Fibroblast of lung (primary cell): ENCODE measurements at regions not wholly inside any gene's neighbourhood (a gene's known extent, or its start where the extent isn't known, plus 50 kb on each side); places are given as distances from the start of the nearest gene placed in this dataset.
A peak's percentile ranks its signal among the peaks of the same experiment; 100 is the strongest.

Source experiments
- DNase-seq, 2 donors: peaks; one replicate each; pipeline versions ENCODE4 v3.0.0 to v3.0.0-alpha.2; 2010; ENCODE audit warnings: low read depth in 2 of 2
- H2AFZ ChIP-seq: 2 replicates; pipeline ENCODE4 v1.5.1; 2012; ENCODE audit warnings: low read length, control low read depth, inconsistent platforms
- H3K27ac ChIP-seq: 2 replicates; pipeline ENCODE4 v1.5.1; 2011; ENCODE audit warnings: low read length, control low read depth; ENCODE audit not compliant: insufficient read depth
- H3K27me3 ChIP-seq: 2 replicates; pipeline ENCODE4 v1.5.1; 2011; ENCODE audit warnings: mild to moderate bottlenecking, low read length; ENCODE audit not compliant: control insufficient read depth, insufficient read depth
- H3K36me3 ChIP-seq: 2 replicates; pipeline ENCODE4 v1.5.1; 2011; ENCODE audit warnings: low read length; ENCODE audit not compliant: control insufficient read depth, insufficient read depth
- H3K4me1 ChIP-seq: 2 replicates; pipeline ENCODE4 v1.5.1; 2011; ENCODE audit warnings: low read length; ENCODE audit not compliant: control insufficient read depth, insufficient read depth; ENCODE audit errors: extremely low read depth
- H3K4me2 ChIP-seq: 2 replicates; pipeline ENCODE4 v1.5.1; 2011; ENCODE audit warnings: low read length, control low read depth; ENCODE audit not compliant: insufficient read depth; ENCODE audit errors: extremely low read depth
- H3K4me3 ChIP-seq, 4 experiments: fragments of 200-600 bp in 1 of 4; sonication (generic) in 1 of 4; replicated peaks in 1 of 4; 2 replicates each; pipeline ENCODE4 v1.5.1; 2011 to 2016; ENCODE audit warnings: low read length in 4 of 4, low read depth in 3 of 4, mild to moderate bottlenecking in 3 of 4, control low read depth in 2 of 4, inconsistent platforms in 1 of 4, mixed read lengths in 1 of 4; ENCODE audit not compliant: insufficient read depth in 1 of 4; ENCODE audit errors: control extremely low read depth in 1 of 4
- H3K79me2 ChIP-seq: 2 replicates; pipeline ENCODE4 v1.5.1; 2012; ENCODE audit warnings: mild to moderate bottlenecking, low read length, inconsistent platforms; ENCODE audit not compliant: control insufficient read depth, insufficient read depth
- H3K9ac ChIP-seq: 2 replicates; pipeline ENCODE4 v1.5.1; 2011; ENCODE audit warnings: mild to moderate bottlenecking, low read length, control low read depth; ENCODE audit not compliant: insufficient read depth
- H3K9me3 ChIP-seq: 2 replicates; pipeline ENCODE4 v1.5.1; 2012; ENCODE audit warnings: low read depth, low read length; ENCODE audit not compliant: control insufficient read depth, insufficient read depth
- H4K20me1 ChIP-seq: 2 replicates; pipeline ENCODE4 v1.5.1; 2011; ENCODE audit warnings: low read length; ENCODE audit not compliant: control insufficient read depth, insufficient read depth; ENCODE audit errors: extremely low read depth
- EZH2 ChIP-seq: IDR thresholded peaks from 2 replicates; pipeline ENCODE4 v1.5.1; 2012; ENCODE audit warnings: low read length, control low read depth, mild to moderate bottlenecking; ENCODE audit errors: missing control alignments
- TF ChIP-seq, protein P1 (sequence below), 2 donors: IDR thresholded peaks in 1 of 2; conservative IDR thresholded peaks in 1 of 2; 1 replicate in 1 of 2; 2 replicates in 1 of 2; pipeline ENCODE4 v1.5.1; 2011 to 2012; ENCODE audit warnings: low read length in 2 of 2, control low read depth in 1 of 2, inconsistent platforms in 1 of 2, low read depth in 1 of 2, mild to moderate bottlenecking in 1 of 2

DNA sequence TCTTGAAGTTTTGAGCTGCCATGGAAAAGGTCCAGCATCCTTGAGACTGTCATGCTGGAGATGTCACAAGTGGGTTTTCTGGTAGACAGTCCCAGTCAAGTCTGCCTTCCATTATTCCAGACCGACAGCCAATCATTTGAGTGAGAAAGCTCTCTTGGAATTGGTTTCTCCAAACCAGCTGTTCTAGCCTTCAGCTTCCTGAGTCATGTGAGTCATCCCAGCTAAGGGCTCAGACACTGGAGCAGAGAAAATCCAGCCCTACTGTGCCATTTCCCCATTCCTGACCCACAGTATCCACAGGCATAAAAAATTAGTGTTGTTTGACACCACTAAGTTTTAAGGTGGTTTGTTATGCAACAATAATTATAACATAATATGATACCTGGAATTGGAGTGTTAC is 219.0 kb downstream of the ADRA2A start:
- DNase-seq, result no peak
- no peak for TF ChIP-seq EZH2
- TF ChIP-seq, protein P1, sequence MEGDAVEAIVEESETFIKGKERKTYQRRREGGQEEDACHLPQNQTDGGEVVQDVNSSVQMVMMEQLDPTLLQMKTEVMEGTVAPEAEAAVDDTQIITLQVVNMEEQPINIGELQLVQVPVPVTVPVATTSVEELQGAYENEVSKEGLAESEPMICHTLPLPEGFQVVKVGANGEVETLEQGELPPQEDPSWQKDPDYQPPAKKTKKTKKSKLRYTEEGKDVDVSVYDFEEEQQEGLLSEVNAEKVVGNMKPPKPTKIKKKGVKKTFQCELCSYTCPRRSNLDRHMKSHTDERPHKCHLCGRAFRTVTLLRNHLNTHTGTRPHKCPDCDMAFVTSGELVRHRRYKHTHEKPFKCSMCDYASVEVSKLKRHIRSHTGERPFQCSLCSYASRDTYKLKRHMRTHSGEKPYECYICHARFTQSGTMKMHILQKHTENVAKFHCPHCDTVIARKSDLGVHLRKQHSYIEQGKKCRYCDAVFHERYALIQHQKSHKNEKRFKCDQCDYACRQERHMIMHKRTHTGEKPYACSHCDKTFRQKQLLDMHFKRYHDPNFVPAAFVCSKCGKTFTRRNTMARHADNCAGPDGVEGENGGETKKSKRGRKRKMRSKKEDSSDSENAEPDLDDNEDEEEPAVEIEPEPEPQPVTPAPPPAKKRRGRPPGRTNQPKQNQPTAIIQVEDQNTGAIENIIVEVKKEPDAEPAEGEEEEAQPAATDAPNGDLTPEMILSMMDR (conservative IDR thresholded peaks at IDR 0.05 in 1 of 2, IDR thresholded peaks at IDR 0.05 in 1 of 2; ENCODE audit: low read depth in 1 of 2, low read length in 2 of 2), result no peak
- H2AFZ ChIP-seq, result no peak overlapping the region
- H3K4me1 ChIP-seq, result peaks cover 2% of the 10 kb centered on the region
- H3K4me2 ChIP-seq, result no peak overlapping the region
- no peaks in the 10 kb centered on the region for H3K27me3 ChIP-seq
- H3K9me3 ChIP-seq, result no peaks in the 10 kb centered on the region
- no peaks in the 10 kb centered on the region for H3K79me2 ChIP-seq
- H3K27ac ChIP-seq, result no peak overlapping the region
- H3K9ac ChIP-seq, result no peak overlapping the region
- H4K20me1 ChIP-seq, result no peaks in the 10 kb centered on the region
- H3K36me3 ChIP-seq, result no peaks in the 10 kb centered on the region
- H3K4me3 ChIP-seq, result no peak overlapping the region

DNA sequence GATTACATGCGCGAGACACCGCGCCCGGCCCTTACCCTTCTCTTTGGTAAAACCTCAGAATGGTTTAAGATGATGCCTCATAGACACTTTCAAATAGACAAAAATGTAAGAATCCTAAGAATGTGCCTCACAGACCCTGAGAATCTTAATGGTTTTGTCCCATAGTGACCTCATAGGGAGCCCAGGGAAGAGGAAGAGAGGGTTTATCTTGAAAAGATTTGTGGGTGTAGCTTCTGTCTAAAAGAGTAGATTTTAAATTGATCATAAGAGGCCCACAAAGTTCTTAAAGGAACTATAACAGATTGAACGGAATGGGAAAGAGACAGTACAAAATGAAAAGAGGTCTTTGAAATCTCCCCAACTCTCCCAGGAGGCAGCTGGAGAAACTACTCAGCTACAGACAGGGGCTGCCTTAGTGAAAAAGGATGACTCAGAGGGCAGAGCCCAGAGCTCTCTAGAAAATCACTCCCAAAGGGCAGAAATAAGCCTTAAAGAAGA is 220.6 kb downstream of the ADRA2A start:
- no peak overlapping the region for H3K4me3 ChIP-seq
- no peaks in the 10 kb centered on the region for H3K79me2 ChIP-seq
- H3K27ac ChIP-seq, result no peak overlapping the region
- no peak overlapping the region for H2AFZ ChIP-seq
- no peaks in the 10 kb centered on the region for H3K36me3 ChIP-seq
- H3K9me3 ChIP-seq, result no peaks in the 10 kb centered on the region
- peak in 1 of 2 donors; percentile 29 for DNase-seq
- TF ChIP-seq, protein P1 (conservative IDR thresholded peaks at IDR 0.05 in 1 of 2, IDR thresholded peaks at IDR 0.05 in 1 of 2; ENCODE audit: low read depth in 1 of 2, low read length in 2 of 2), result no peak
- no peak for TF ChIP-seq EZH2
- peaks cover 2% of the 10 kb centered on the region for H3K4me1 ChIP-seq
- H3K4me2 ChIP-seq, result no peak overlapping the region
- H3K27me3 ChIP-seq, result no peaks in the 10 kb centered on the region
- no peak overlapping the region for H3K9ac ChIP-seq
- no peaks in the 10 kb centered on the region for H4K20me1 ChIP-seq

DNA sequence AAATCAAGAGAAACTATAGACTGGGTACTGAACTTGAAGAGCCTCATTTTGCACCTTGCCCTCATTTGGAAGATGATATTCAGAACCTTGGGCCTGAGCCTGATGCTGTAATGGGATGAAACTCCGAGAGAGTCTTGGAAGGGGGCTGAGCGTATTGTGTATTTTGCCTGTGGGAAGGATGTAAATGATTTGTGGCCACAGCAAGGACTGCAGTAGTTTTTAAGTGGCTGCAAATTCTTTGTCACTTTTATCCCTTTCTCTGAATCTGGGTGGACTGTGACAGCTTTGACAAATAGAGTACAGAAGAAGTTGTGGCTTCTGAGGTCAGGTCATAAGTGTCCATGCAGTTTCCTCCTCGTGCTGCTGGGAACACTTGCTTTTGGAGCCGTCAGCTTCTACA is 221.2 kb downstream of the ADRA2A start:
- H2AFZ ChIP-seq, result no peak overlapping the region
- TF ChIP-seq EZH2, result no peak
- peaks cover 2% of the 10 kb centered on the region for H3K4me1 ChIP-seq
- no peaks in the 10 kb centered on the region for H3K36me3 ChIP-seq
- no peaks in the 10 kb centered on the region for H3K79me2 ChIP-seq
- H3K4me2 ChIP-seq, result no peak overlapping the region
- H3K4me3 ChIP-seq, result no peak overlapping the region
- no peaks in the 10 kb centered on the region for H4K20me1 ChIP-seq
- no peaks in the 10 kb centered on the region for H3K9me3 ChIP-seq
- H3K9ac ChIP-seq, result no peak overlapping the region
- H3K27ac ChIP-seq, result no peak overlapping the region
- no peaks in the 10 kb centered on the region for H3K27me3 ChIP-seq
- DNase-seq, result no peak
